ENCODE measurements at regions not wholly inside any gene's neighbourhood (a gene's known extent, or its start where the extent isn't known, plus 50 kb on each side); places are given as distances from the start of the nearest gene placed in this dataset.

DNA sequence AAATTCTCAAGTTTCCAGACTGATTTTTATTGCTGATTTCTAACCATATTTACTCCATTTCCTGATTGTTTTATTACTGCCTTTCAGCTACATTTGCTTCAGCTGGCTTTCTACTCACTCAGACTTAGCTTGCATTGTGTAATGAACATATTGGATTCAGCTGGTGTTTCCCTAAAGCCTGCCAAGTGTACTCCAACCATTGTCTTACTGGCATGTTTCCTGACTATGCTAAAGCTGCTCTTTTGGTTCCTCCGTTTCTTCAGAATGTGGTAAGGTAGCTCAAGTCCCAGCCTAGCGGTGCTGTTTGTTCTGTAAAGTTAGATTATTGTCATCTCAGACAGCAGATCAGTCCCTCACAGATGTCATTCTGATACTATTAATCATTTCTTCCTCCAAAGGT lies 53.1 kb upstream of the GLRA2 start:
- no peak for DNase-seq (ENCODE audit: low spot score)
- no peak overlapping the region for H3K27ac Mint-ChIP-seq
- H3K4me3 Mint-ChIP-seq (ENCODE audit: low read depth) = no peak overlapping the region
- H3K27me3 Mint-ChIP-seq (ENCODE audit: low read depth) = no peaks in the 10 kb centered on the region
- intact Hi-C loops (cut with micrococcal nuclease) = no loop called here
- no peaks in the 10 kb centered on the region for H3K9me3 Mint-ChIP-seq
- no peaks in the 10 kb centered on the region for H3K4me1 Mint-ChIP-seq (ENCODE audit: low read depth)
- no peaks in the 10 kb centered on the region for H3K36me3 Mint-ChIP-seq (ENCODE audit: low read depth)

- Mint-ChIP-seq H3K4me1 (ENCODE audit: low read depth) (no peaks in the 10 kb centered on the region), H3K9me3 (no peaks in the 10 kb centered on the region), H3K27me3 (ENCODE audit: low read depth) (no peaks in the 10 kb centered on the region), H3K4me3 (ENCODE audit: low read depth) (no peak overlapping the region), H3K36me3 (ENCODE audit: low read depth) (no peaks in the 10 kb centered on the region), H3K27ac (no peak overlapping the region)
- intact Hi-C loops (cut with micrococcal nuclease) = no loop called here
- DNase-seq (ENCODE audit: low spot score) = no peak
Observed at GRCh38 chrX:14449773-14450172, 79.6 kb upstream of the GLRA2 start.

- H3K36me3 Mint-ChIP-seq (ENCODE audit: low read depth) = no peaks in the 10 kb centered on the region
- no peaks in the 10 kb centered on the region for H3K4me1 Mint-ChIP-seq (ENCODE audit: low read depth)
- intact Hi-C loops (cut with micrococcal nuclease) = no loop called here
- DNase-seq (ENCODE audit: low spot score) = no peak
- H3K9me3 Mint-ChIP-seq = no peaks in the 10 kb centered on the region
- no peaks in the 10 kb centered on the region for H3K27me3 Mint-ChIP-seq (ENCODE audit: low read depth)
- H3K27ac Mint-ChIP-seq = no peak overlapping the region
- H3K4me3 Mint-ChIP-seq (ENCODE audit: low read depth) = no peak overlapping the region
Observed at GRCh38 chrX:14448406-14448805, 80.9 kb upstream of the GLRA2 start.

DNA sequence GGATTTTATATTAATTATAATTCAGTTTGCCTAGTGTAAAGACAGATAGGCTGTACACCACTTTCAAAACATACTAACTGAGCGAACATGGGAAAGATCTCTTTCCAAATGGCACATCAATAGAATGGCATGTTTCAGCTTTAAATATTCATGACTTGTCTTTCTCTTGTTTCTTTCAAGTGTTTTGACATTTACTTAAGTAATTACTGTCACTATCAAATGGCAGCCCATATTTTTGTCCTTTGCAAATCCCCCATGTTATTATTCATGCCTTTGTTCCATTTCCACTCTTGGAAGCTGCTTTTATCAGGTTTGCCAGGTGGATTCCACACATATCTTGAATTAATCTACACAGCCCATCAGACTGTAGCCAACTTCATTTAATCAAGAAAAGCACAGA lies 89.2 kb upstream of the GLRA2 start:
- DNase-seq (ENCODE audit: low spot score) = no peak
- intact Hi-C loops (cut with micrococcal nuclease) = no loop called here
- no peaks in the 10 kb centered on the region for H3K27me3 Mint-ChIP-seq (ENCODE audit: low read depth)
- no peaks in the 10 kb centered on the region for H3K9me3 Mint-ChIP-seq
- no peak overlapping the region for H3K4me3 Mint-ChIP-seq (ENCODE audit: low read depth)
- H3K36me3 Mint-ChIP-seq (ENCODE audit: low read depth) = no peaks in the 10 kb centered on the region
- H3K27ac Mint-ChIP-seq = no peak overlapping the region
- H3K4me1 Mint-ChIP-seq (ENCODE audit: low read depth) = no peaks in the 10 kb centered on the region

- H3K4me1 Mint-ChIP-seq (ENCODE audit: low read depth) = no peaks in the 10 kb centered on the region
- no peaks in the 10 kb centered on the region for H3K27me3 Mint-ChIP-seq (ENCODE audit: low read depth)
- intact Hi-C loops (cut with micrococcal nuclease) = no loop called here
- no peak overlapping the region for H3K27ac Mint-ChIP-seq
- no peak overlapping the region for H3K4me3 Mint-ChIP-seq (ENCODE audit: low read depth)
- DNase-seq (ENCODE audit: low spot score) = no peak
- no peaks in the 10 kb centered on the region for H3K9me3 Mint-ChIP-seq
- no peaks in the 10 kb centered on the region for H3K36me3 Mint-ChIP-seq (ENCODE audit: low read depth)
Observed at GRCh38 chrX:14427614-14428013, 101.7 kb upstream of the GLRA2 start.

DNA sequence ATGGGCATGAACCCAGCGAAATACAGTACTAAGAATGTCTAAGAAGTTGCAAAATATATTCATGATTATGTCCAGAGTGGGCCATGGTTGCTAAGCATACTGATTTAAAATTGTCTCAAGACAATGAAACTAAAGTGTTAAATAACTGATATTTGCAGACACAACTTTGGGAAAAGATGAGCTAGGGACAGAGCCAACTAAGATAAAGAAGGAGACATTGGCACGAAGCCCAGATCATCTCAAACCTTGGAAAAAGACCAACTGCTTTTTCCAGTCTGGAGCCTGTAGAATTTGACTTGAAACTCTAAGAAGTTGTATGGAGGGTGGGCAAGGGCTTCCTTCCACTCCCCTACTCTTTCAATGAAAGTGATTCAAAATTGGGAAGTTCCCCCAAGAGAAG lies 108.5 kb upstream of the GLRA2 start:
- Mint-ChIP-seq H3K27ac (no peak overlapping the region), H3K4me1 (ENCODE audit: low read depth) (no peaks in the 10 kb centered on the region), H3K36me3 (ENCODE audit: low read depth) (no peaks in the 10 kb centered on the region), H3K27me3 (ENCODE audit: low read depth) (no peaks in the 10 kb centered on the region), H3K4me3 (ENCODE audit: low read depth) (no peak overlapping the region), H3K9me3 (no peaks in the 10 kb centered on the region)
- intact Hi-C loops (cut with micrococcal nuclease) = no loop called here
- no peak for DNase-seq (ENCODE audit: low spot score)

DNA sequence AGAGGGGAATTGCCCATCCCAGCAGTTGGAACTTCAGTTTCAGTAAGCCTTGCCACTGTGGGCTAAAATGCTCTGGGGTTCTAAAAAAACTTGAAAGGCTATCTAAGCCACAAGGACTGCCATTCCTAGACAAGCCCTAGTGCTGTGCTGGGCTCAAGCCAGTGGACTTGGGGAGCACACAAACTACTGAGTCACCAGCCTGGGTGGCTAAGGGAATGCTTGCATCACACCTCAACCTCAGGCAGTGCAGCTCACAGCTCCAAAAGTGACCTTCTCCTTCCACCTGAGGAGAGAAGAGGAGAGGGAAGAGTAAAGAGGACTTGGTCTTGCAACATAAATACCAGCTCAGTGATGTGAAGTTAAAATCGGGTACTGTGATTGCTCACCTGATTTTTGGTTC lies 116.7 kb upstream of the GLRA2 start:
- H3K4me3 Mint-ChIP-seq (ENCODE audit: low read depth) = no peak overlapping the region
- no peaks in the 10 kb centered on the region for H3K9me3 Mint-ChIP-seq
- intact Hi-C loops (cut with micrococcal nuclease) = no loop called here
- no peaks in the 10 kb centered on the region for H3K27me3 Mint-ChIP-seq (ENCODE audit: low read depth)
- H3K27ac Mint-ChIP-seq = no peak overlapping the region
- H3K4me1 Mint-ChIP-seq (ENCODE audit: low read depth) = no peaks in the 10 kb centered on the region
- DNase-seq (ENCODE audit: low spot score) = no peak
- no peaks in the 10 kb centered on the region for H3K36me3 Mint-ChIP-seq (ENCODE audit: low read depth)

DNA sequence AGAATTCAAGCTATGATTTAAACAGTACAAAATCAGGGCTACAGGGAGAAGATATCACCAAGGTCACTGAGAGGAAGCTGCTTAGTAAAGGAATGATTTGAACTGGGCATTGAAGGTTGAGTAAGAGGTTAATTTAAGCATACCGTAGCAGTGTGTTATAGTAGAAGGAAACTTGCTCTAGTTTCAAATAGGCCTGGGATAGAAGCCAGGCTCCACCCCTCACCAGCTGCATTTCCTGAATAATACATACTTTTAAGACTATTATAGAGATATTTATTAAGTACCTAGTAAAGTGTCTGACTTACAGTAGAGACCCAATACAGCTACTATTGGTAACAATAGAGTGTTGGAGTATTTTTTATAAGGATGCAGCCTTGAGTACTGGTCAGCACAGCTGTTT lies 118.0 kb upstream of the GLRA2 start:
- Mint-ChIP-seq H3K4me3 (ENCODE audit: low read depth) (no peak overlapping the region), H3K36me3 (ENCODE audit: low read depth) (no peaks in the 10 kb centered on the region), H3K27ac (no peak overlapping the region), H3K9me3 (no peaks in the 10 kb centered on the region), H3K4me1 (ENCODE audit: low read depth) (no peaks in the 10 kb centered on the region), H3K27me3 (ENCODE audit: low read depth) (no peaks in the 10 kb centered on the region)
- intact Hi-C loops (cut with micrococcal nuclease) = no loop called here
- DNase-seq (ENCODE audit: low spot score) = no peak

GRCh38 chrX:14409341-14409740 lies 120.0 kb upstream of the GLRA2 start:
- Mint-ChIP-seq H3K4me3 (ENCODE audit: low read depth) (no peak overlapping the region), H3K4me1 (ENCODE audit: low read depth) (no peaks in the 10 kb centered on the region), H3K27ac (no peak overlapping the region), H3K9me3 (no peaks in the 10 kb centered on the region), H3K36me3 (ENCODE audit: low read depth) (no peaks in the 10 kb centered on the region), H3K27me3 (ENCODE audit: low read depth) (no peaks in the 10 kb centered on the region)
- intact Hi-C loops (cut with micrococcal nuclease) = no loop called here
- no peak for DNase-seq (ENCODE audit: low spot score)

DNA sequence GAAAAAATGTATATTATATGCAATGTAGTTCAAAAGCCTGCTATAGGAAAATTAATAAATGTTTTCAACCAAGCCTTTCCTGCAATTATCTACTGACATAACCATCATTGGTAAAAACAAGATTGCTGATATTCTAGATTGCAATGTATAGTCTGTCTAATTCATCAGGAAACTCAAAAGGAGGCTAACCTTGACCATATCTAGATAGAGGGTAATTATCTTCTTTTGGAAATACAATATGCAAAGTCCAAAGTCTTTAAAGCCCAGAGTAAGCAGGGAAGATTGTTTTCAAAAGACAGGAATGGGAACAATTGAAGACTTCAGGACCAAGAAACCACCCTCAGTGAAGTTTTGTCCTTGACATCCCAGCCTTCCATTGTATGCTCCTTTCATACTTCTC lies 123.1 kb upstream of the GLRA2 start:
- intact Hi-C loops (cut with micrococcal nuclease) = no loop called here
- Mint-ChIP-seq H3K36me3 (ENCODE audit: low read depth) (no peaks in the 10 kb centered on the region), H3K9me3 (no peaks in the 10 kb centered on the region), H3K4me3 (ENCODE audit: low read depth) (no peak overlapping the region), H3K27me3 (ENCODE audit: low read depth) (no peaks in the 10 kb centered on the region), H3K4me1 (ENCODE audit: low read depth) (no peaks in the 10 kb centered on the region), H3K27ac (no peak overlapping the region)
- no peak for DNase-seq (ENCODE audit: low spot score)

- Mint-ChIP-seq H3K27ac (no peak overlapping the region), H3K4me1 (ENCODE audit: low read depth) (no peaks in the 10 kb centered on the region), H3K27me3 (ENCODE audit: low read depth) (no peaks in the 10 kb centered on the region), H3K4me3 (ENCODE audit: low read depth) (no peak overlapping the region), H3K36me3 (ENCODE audit: low read depth) (no peaks in the 10 kb centered on the region), H3K9me3 (no peaks in the 10 kb centered on the region)
- DNase-seq (ENCODE audit: low spot score) = no peak
- intact Hi-C loops (cut with micrococcal nuclease) = no loop called here
Observed at GRCh38 chrX:14398725-14399124, 130.6 kb upstream of the GLRA2 start.

DNA sequence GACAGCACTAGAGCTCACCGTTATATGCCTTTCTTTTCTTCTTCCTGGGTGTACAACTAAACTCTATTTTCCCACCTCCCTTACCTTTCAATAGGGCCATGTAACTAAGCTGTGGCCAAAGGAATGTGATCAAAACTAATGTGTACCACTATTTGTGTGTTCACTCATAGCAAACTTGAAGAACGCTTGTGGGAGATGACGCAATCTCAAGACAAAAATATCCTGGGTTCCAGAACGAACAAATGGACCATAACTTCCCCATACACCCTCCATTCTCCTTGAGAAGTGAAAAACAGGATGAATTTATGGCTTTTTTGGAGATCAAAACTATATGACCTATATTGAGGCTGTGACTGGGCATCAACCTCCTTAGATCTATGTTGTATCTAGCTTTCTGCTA lies 139.7 kb upstream of the GLRA2 start:
- intact Hi-C loops (cut with micrococcal nuclease) = no loop called here
- no peaks in the 10 kb centered on the region for H3K4me1 Mint-ChIP-seq (ENCODE audit: low read depth)
- H3K27me3 Mint-ChIP-seq (ENCODE audit: low read depth) = no peaks in the 10 kb centered on the region
- H3K4me3 Mint-ChIP-seq (ENCODE audit: low read depth) = no peak overlapping the region
- H3K9me3 Mint-ChIP-seq = no peaks in the 10 kb centered on the region
- DNase-seq (ENCODE audit: low spot score) = no peak
- no peaks in the 10 kb centered on the region for H3K36me3 Mint-ChIP-seq (ENCODE audit: low read depth)
- no peak overlapping the region for H3K27ac Mint-ChIP-seq

DNA sequence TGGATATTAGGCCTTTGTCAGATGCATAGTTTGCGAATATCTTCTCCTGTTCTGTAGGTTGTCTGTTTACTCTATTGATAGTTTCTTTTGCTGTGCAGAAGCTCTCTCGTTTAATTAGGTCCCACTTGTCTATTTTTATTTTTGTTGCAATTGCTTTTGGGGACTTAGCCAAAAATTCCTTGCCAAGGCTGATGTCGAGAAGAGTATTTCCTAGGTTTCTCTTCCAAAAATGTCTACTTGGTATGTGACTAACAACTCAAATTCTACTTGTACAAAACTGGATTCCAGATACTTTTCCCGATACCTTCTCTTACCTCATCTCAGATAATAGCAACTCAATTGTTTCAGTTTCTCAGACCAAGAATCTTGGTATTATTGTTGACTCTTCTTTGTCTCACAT lies 142.4 kb upstream of the GLRA2 start:
- H3K27me3 Mint-ChIP-seq (ENCODE audit: low read depth) = no peaks in the 10 kb centered on the region
- intact Hi-C loops (cut with micrococcal nuclease) = no loop called here

GRCh38 chrX:14380044-14380443 lies 149.3 kb upstream of the GLRA2 start:
- Mint-ChIP-seq H3K27me3 (ENCODE audit: low read depth) (no peaks in the 10 kb centered on the region), H3K9me3 (no peaks in the 10 kb centered on the region), H3K27ac (no peak overlapping the region), H3K4me1 (ENCODE audit: low read depth) (no peaks in the 10 kb centered on the region), H3K4me3 (ENCODE audit: low read depth) (no peak overlapping the region), H3K36me3 (ENCODE audit: low read depth) (no peaks in the 10 kb centered on the region)
- DNase-seq (ENCODE audit: low spot score) = no peak
- intact Hi-C loops (cut with micrococcal nuclease) = no loop called here

More for the DNA sequence above, 142.4 kb upstream of the GLRA2 start:
- no peaks in the 10 kb centered on the region for H3K9me3 Mint-ChIP-seq
- H3K36me3 Mint-ChIP-seq (ENCODE audit: low read depth) = no peaks in the 10 kb centered on the region
- no peaks in the 10 kb centered on the region for H3K4me1 Mint-ChIP-seq (ENCODE audit: low read depth)
- H3K27ac Mint-ChIP-seq = no peak overlapping the region
- no peak overlapping the region for H3K4me3 Mint-ChIP-seq (ENCODE audit: low read depth)
- DNase-seq (ENCODE audit: low spot score) = no peak
